ENCODE measurements at regions not wholly inside any gene's neighbourhood (a gene's known extent, or its start where the extent isn't known, plus 50 kb on each side); places are given as distances from the start of the nearest gene placed in this dataset.

GRCh38 chr4:27602172-27602571 lies 741.5 kb downstream of the STIM2 start:
- no peaks in the 10 kb centered on the region for H3K27me3 ChIP-seq (ENCODE audit: low read depth)
- H3K4me3 ChIP-seq, result no peak overlapping the region
- no peak overlapping the region for H3K27ac ChIP-seq (replicated peaks)
- no peaks in the 10 kb centered on the region for H3K36me3 ChIP-seq
- intact Hi-C loops (cut with micrococcal nuclease), result no loop called here
- no peak for TF ChIP-seq CTCF (IDR thresholded peaks at IDR 0.05; ENCODE audit: borderline replicate concordance)
- no peaks in the 10 kb centered on the region for H3K4me1 ChIP-seq
- no peaks in the 10 kb centered on the region for H3K9me3 ChIP-seq (replicated peaks)
- no peak for DNase-seq

- no peak for TF ChIP-seq CTCF (IDR thresholded peaks at IDR 0.05; ENCODE audit: borderline replicate concordance)
- intact Hi-C loops (cut with micrococcal nuclease), result no loop called here
- Histone ChIP-seq H3K27me3 (ENCODE audit: low read depth) (no peaks in the 10 kb centered on the region), H3K4me1 (no peaks in the 10 kb centered on the region), H3K4me3 (no peak overlapping the region), H3K36me3 (no peaks in the 10 kb centered on the region), H3K9me3 (replicated peaks) (peaks cover 13% of the 10 kb centered on the region), H3K27ac (replicated peaks) (no peak overlapping the region)
- no peak for DNase-seq
Measured at GRCh38 chr4:27604692-27605091, 744.1 kb downstream of the STIM2 start.

- intact Hi-C loops (cut with micrococcal nuclease), result no loop called here
Measured at GRCh38 chr4:27616166-27616565, 755.5 kb downstream of the STIM2 start.

GRCh38 chr4:27619435-27619834 lies 758.8 kb downstream of the STIM2 start:
- no peak for DNase-seq
- no peaks in the 10 kb centered on the region for H3K36me3 ChIP-seq
- no peak for TF ChIP-seq CTCF (IDR thresholded peaks at IDR 0.05; ENCODE audit: borderline replicate concordance)
- no peaks in the 10 kb centered on the region for H3K4me1 ChIP-seq
- H3K27me3 ChIP-seq (ENCODE audit: low read depth), result no peaks in the 10 kb centered on the region
- intact Hi-C loops (cut with micrococcal nuclease), result no loop called here
- H3K4me3 ChIP-seq, result no peak overlapping the region
- H3K9me3 ChIP-seq (replicated peaks), result peaks cover 5% of the 10 kb centered on the region
- H3K27ac ChIP-seq (replicated peaks), result no peak overlapping the region

More at GRCh38 chr4:27616166-27616565, 755.5 kb downstream of the STIM2 start:
- H3K36me3 ChIP-seq, result no peaks in the 10 kb centered on the region
- DNase-seq, result no peak
- TF ChIP-seq CTCF (IDR thresholded peaks at IDR 0.05; ENCODE audit: borderline replicate concordance), result no peak
- no peak overlapping the region for H3K27ac ChIP-seq (replicated peaks)
- no peaks in the 10 kb centered on the region for H3K9me3 ChIP-seq (replicated peaks)
- H3K4me3 ChIP-seq, result no peak overlapping the region
- H3K27me3 ChIP-seq (ENCODE audit: low read depth), result no peaks in the 10 kb centered on the region
- H3K4me1 ChIP-seq, result no peaks in the 10 kb centered on the region

- intact Hi-C loops (cut with micrococcal nuclease), result no loop called here
- no peak for DNase-seq
- H3K9me3 ChIP-seq (replicated peaks), result peaks cover 5% of the 10 kb centered on the region
- H3K27ac ChIP-seq (replicated peaks), result no peak overlapping the region
- H3K4me1 ChIP-seq, result no peaks in the 10 kb centered on the region
- H3K27me3 ChIP-seq (ENCODE audit: low read depth), result no peaks in the 10 kb centered on the region
- H3K36me3 ChIP-seq, result no peaks in the 10 kb centered on the region
- TF ChIP-seq CTCF (IDR thresholded peaks at IDR 0.05; ENCODE audit: borderline replicate concordance), result no peak
- H3K4me3 ChIP-seq, result no peak overlapping the region
Measured at GRCh38 chr4:27620886-27621285, 760.2 kb downstream of the STIM2 start.

GRCh38 chr4:27624749-27625148 lies 764.1 kb downstream of the STIM2 start:
- no peak overlapping the region for H3K27ac ChIP-seq (replicated peaks)
- no peaks in the 10 kb centered on the region for H3K4me1 ChIP-seq
- intact Hi-C loops (cut with micrococcal nuclease), result no loop called here
- no peak for TF ChIP-seq CTCF (IDR thresholded peaks at IDR 0.05; ENCODE audit: borderline replicate concordance)
- H3K36me3 ChIP-seq, result no peaks in the 10 kb centered on the region
- DNase-seq, result no peak
- no peak overlapping the region for H3K4me3 ChIP-seq
- H3K27me3 ChIP-seq (ENCODE audit: low read depth), result no peaks in the 10 kb centered on the region
- H3K9me3 ChIP-seq (replicated peaks), result peaks cover 5% of the 10 kb centered on the region
